HEK293 (cell line): ENCODE measurements at regions not wholly inside any gene's neighbourhood (a gene's known extent, or its start where the extent isn't known, plus 50 kb on each side); places are given as distances from the start of the nearest gene placed in this dataset.

ENCODE experiments used
- CTCF ChIA-PET: fragments of 350-600 bp; formaldehyde crosslinking; extraction: SDS; loops from one replicate; lab custom pipeline; 2021; ENCODE audit warnings: antibody characterized with exemption; lab: Yijun Ruan, JAX
- POLR2A ChIA-PET: fragments of 300-600 bp; formaldehyde crosslinking; extraction: SDS; loops from one replicate; lab custom pipeline; 2020; ENCODE audit warnings: antibody characterized with exemption, inconsistent platforms; lab: Yijun Ruan, JAX
- H3K27ac ChIP-seq: fragments of 200-500 bp; sonication (Bioruptor generic); 2 replicates; pipeline ENCODE4 v1.5.1; 2014; ENCODE audit warnings: low read depth, low read length, control low read depth, inconsistent platforms; ENCODE audit errors: extremely low read depth
- H3K36me3 ChIP-seq, 2 experiments: fragments of 200-500 bp in 1 of 2; sonication (Bioruptor generic) in 1 of 2; 1 replicate in 1 of 2; 2 replicates in 1 of 2; pipeline ENCODE4 v1.5.1; 2014 to 2017; ENCODE audit warnings: inconsistent platforms in 2 of 2, low read length in 2 of 2; ENCODE audit not compliant: control insufficient read depth in 2 of 2, insufficient read depth in 1 of 2
- H3K4me1 ChIP-seq: fragments of 200-500 bp; sonication (Bioruptor generic); 2 replicates; pipeline ENCODE4 v1.5.1; 2014; ENCODE audit warnings: mild to moderate bottlenecking, low read length, inconsistent platforms; ENCODE audit not compliant: control insufficient read depth, insufficient read depth
- H3K4me3 ChIP-seq: 2 replicates; pipeline ENCODE4 v1.5.1; 2011; ENCODE audit warnings: low read depth, mild to moderate bottlenecking, control low read depth, low read length, moderate library complexity
- H3K9me3 ChIP-seq: fragments of 200-500 bp; sonication (Bioruptor generic); 2 replicates; pipeline ENCODE4 v1.5.1; 2014; ENCODE audit warnings: low read depth, low read length, inconsistent platforms; ENCODE audit not compliant: control insufficient read depth, insufficient read depth
- FEZF1 ChIP-seq: fragments of 450-650 bp; formaldehyde crosslinking; IDR thresholded peaks from 2 replicates; pipeline ENCODE4 v1.5.1; 2016; ENCODE audit warnings: missing biosample characterization, missing genetic modification characterization
- GLIS2 ChIP-seq: fragments of 450-650 bp; formaldehyde crosslinking; IDR thresholded peaks from 2 replicates; pipeline ENCODE4 v1.5.1; 2016; ENCODE audit warnings: missing biosample characterization, missing genetic modification characterization
- KLF1 ChIP-seq: fragments of 450-650 bp; formaldehyde crosslinking; IDR thresholded peaks from 2 replicates; pipeline ENCODE4 v1.5.1; 2016; ENCODE audit warnings: missing biosample characterization, missing genetic modification characterization
- SCRT1 ChIP-seq: fragments of 450-650 bp; formaldehyde crosslinking; IDR thresholded peaks from 2 replicates; pipeline ENCODE4 v1.5.1; 2016; ENCODE audit warnings: missing biosample characterization, missing genetic modification characterization, borderline replicate concordance
- SP2 ChIP-seq: fragments of 450-650 bp; formaldehyde crosslinking; IDR thresholded peaks from 2 replicates; pipeline ENCODE4 v1.5.1; 2016; ENCODE audit warnings: missing biosample characterization, missing genetic modification characterization
- YY1 ChIP-seq: fragments of 450-650 bp; formaldehyde crosslinking; IDR thresholded peaks from 2 replicates; pipeline ENCODE4 v1.5.1; 2018; ENCODE audit warnings: missing biosample characterization, missing genetic modification characterization
- YY2 ChIP-seq: fragments of 450-650 bp; formaldehyde crosslinking; IDR thresholded peaks from 2 replicates; pipeline ENCODE4 v1.5.1; 2016; ENCODE audit warnings: missing biosample characterization, missing genetic modification characterization
- ZFHX2 ChIP-seq: fragments of 450-650 bp; formaldehyde crosslinking; conservative IDR thresholded peaks from 2 replicates; pipeline ENCODE4 v1.5.1; 2016; ENCODE audit warnings: missing biosample characterization, missing genetic modification characterization
- ZFP41 ChIP-seq: fragments of 450-650 bp; formaldehyde crosslinking; IDR thresholded peaks from 2 replicates; pipeline ENCODE4 v1.5.1; 2016; ENCODE audit warnings: missing biosample characterization, missing genetic modification characterization, borderline replicate concordance
- ZIC2 ChIP-seq: fragments of 450-650 bp; formaldehyde crosslinking; IDR thresholded peaks from 2 replicates; pipeline ENCODE4 v1.5.1; 2016; ENCODE audit warnings: missing biosample characterization, missing genetic modification characterization
- ZNF10 ChIP-seq: fragments of 450-650 bp; formaldehyde crosslinking; IDR thresholded peaks from 2 replicates; pipeline ENCODE4 v1.5.1; 2017; ENCODE audit warnings: missing biosample characterization, missing genetic modification characterization
- ZNF146 ChIP-seq: fragments of 450-650 bp; formaldehyde crosslinking; IDR thresholded peaks from 2 replicates; pipeline ENCODE4 v1.5.1; 2016; ENCODE audit warnings: missing biosample characterization, missing genetic modification characterization
- ZNF157 ChIP-seq: fragments of 450-650 bp; formaldehyde crosslinking; IDR thresholded peaks from 2 replicates; pipeline ENCODE4 v1.5.1; 2016; ENCODE audit warnings: missing biosample characterization, missing genetic modification characterization
- ZNF169 ChIP-seq: fragments of 450-650 bp; formaldehyde crosslinking; IDR thresholded peaks from 2 replicates; pipeline ENCODE4 v1.5.1; 2016; ENCODE audit warnings: missing biosample characterization, missing genetic modification characterization
- ZNF239 ChIP-seq: fragments of 450-650 bp; formaldehyde crosslinking; IDR thresholded peaks from 2 replicates; pipeline ENCODE4 v1.5.1; 2016; ENCODE audit warnings: missing biosample characterization, missing genetic modification characterization
- ZNF274 ChIP-seq, 2 experiments: fragments of 200-500 bp in 1 of 2; fragments of 450-650 bp in 1 of 2; sonication (Bioruptor generic) in 1 of 2; formaldehyde crosslinking in 1 of 2; IDR thresholded peaks; 2 replicates each; pipeline versions ENCODE4 v1.5.1 to v1.6.1; 2014 to 2016; ENCODE audit warnings: borderline replicate concordance in 1 of 2, inconsistent platforms in 1 of 2, low read length in 1 of 2, missing biosample characterization in 1 of 2, missing genetic modification characterization in 1 of 2
- ZNF350 ChIP-seq: fragments of 450-650 bp; formaldehyde crosslinking; IDR thresholded peaks from 2 replicates; pipeline ENCODE4 v1.5.0; 2017; ENCODE audit warnings: missing biosample characterization, mild to moderate bottlenecking, missing genetic modification characterization
- ZNF530 ChIP-seq: fragments of 450-650 bp; formaldehyde crosslinking; IDR thresholded peaks from 2 replicates; pipeline ENCODE4 v1.5.1; 2016; ENCODE audit warnings: low read depth, missing biosample characterization, missing genetic modification characterization
- ZNF555 ChIP-seq: fragments of 450-650 bp; formaldehyde crosslinking; conservative IDR thresholded peaks from 2 replicates; pipeline ENCODE4 v1.5.1; 2017; ENCODE audit warnings: missing biosample characterization, mild to moderate bottlenecking, missing genetic modification characterization, inconsistent platforms
- ZNF747 ChIP-seq: fragments of 450-650 bp; formaldehyde crosslinking; IDR thresholded peaks from 2 replicates; pipeline ENCODE4 v1.5.1; 2016; ENCODE audit warnings: missing biosample characterization, missing genetic modification characterization
- TF ChIP-seq, protein P1 (sequence below): fragments of 450-650 bp; formaldehyde crosslinking; IDR thresholded peaks from 2 replicates; pipeline ENCODE4 v1.5.1; 2016; ENCODE audit warnings: missing biosample characterization, missing genetic modification characterization
- TF ChIP-seq, protein P2 (sequence below): fragments of 450-650 bp; formaldehyde crosslinking; IDR thresholded peaks from 2 replicates; pipeline ENCODE4 v1.5.1; 2016; ENCODE audit warnings: missing biosample characterization, missing genetic modification characterization, borderline replicate concordance
- TF ChIP-seq, protein P3 (sequence below): fragments of 450-650 bp; formaldehyde crosslinking; IDR thresholded peaks from 2 replicates; pipeline ENCODE4 v1.5.1; 2016; ENCODE audit warnings: missing biosample characterization, missing genetic modification characterization, low read depth
- TF ChIP-seq, protein P4 (sequence below): fragments of 450-650 bp; formaldehyde crosslinking; IDR thresholded peaks from 2 replicates; pipeline ENCODE4 v1.5.1; 2017; ENCODE audit warnings: missing biosample characterization, missing genetic modification characterization
- TF ChIP-seq, protein P5 (sequence below): fragments of 450-650 bp; IDR thresholded peaks from 2 replicates; pipeline ENCODE4 v1.5.1; 2018; ENCODE audit warnings: missing biosample characterization, missing genetic modification characterization
- TF ChIP-seq, protein P6 (sequence below): fragments of 450-650 bp; formaldehyde crosslinking; IDR thresholded peaks from 2 replicates; pipeline ENCODE4 v1.5.1; 2016; ENCODE audit warnings: missing biosample characterization, missing genetic modification characterization

DNA sequence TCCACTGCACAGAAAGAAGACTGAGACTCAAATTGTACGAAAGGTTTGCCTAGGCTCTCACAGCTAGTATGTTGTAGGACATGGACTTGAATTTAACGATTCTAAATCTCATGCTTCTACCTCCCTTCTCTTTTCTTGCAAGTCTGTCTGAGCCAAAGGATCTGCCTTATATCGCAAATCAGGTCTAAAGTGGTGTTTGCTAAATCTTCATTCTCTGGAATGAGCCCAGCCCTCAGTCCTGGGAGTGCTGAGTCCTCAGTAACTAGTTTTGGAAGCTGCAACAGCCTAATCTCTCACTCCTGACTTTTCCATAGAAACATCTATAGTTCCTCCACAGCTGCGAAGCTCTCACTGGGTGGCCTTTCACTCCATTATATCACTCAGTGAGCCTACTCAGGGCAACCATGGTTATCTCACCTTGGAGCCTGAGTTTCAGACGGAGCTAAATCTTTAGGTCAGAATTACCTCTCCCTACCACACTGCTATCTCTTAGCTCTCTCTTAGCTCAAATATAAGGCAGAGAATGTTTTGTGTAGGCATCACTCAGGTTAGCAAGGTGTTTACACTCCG is 575.5 kb upstream of the C16orf82 start (continued):
- TF ChIP-seq ZNF747 (tag by site-specific recombination) (no peak), YY2 (tag by site-specific recombination) (no peak), ZIC2 (tag by site-specific recombination) (no peak)

DNA sequence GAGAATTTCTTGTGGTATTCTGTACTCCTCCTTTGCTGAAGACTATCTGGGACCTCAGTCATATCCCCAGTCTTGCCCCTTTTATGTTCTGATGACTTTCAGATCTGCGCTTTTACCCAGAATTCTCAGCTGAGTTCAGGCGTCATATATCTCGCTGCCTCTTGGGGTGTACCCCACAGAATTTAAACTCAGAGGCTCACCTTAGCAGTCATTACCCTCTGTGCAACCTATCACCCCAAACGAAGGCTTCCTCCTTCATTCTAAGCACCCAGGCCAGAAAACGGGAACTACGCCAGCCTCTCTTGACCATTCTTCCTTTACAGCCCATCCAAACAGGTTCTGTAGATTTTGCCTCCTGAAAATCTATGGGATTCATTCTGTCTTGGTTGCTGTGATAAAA is 574.8 kb upstream of the C16orf82 start:
- CTCF ChIA-PET: interaction anchor here (0.6 kb wide), 1 partner anchor 621 kb away, joined by 3 read pairs; no protein-coding TSS in a partner anchor
- no peak overlapping the region for H3K27ac ChIP-seq

DNA sequence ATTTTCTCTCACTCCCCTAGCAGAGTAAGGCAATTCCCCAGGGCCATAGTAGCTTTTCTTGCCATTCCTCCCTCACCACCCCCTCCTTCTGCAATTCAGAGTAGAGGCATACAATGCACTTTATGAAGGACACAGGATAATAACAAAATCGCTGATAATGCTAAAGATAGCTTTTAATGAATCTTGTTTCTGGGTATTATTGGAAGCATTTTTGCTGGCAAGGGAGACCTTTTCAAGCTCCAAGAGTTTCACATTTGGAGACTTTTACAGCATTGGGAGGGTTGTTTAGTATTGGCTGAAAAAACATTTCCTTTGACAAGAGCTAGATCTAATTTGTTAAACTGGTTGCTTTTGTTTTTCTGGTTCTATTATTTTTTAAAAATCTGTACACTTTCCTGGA is 573.0 kb upstream of the C16orf82 start:
- CTCF ChIA-PET: no interaction called here
- TF ChIP-seq, protein P1, sequence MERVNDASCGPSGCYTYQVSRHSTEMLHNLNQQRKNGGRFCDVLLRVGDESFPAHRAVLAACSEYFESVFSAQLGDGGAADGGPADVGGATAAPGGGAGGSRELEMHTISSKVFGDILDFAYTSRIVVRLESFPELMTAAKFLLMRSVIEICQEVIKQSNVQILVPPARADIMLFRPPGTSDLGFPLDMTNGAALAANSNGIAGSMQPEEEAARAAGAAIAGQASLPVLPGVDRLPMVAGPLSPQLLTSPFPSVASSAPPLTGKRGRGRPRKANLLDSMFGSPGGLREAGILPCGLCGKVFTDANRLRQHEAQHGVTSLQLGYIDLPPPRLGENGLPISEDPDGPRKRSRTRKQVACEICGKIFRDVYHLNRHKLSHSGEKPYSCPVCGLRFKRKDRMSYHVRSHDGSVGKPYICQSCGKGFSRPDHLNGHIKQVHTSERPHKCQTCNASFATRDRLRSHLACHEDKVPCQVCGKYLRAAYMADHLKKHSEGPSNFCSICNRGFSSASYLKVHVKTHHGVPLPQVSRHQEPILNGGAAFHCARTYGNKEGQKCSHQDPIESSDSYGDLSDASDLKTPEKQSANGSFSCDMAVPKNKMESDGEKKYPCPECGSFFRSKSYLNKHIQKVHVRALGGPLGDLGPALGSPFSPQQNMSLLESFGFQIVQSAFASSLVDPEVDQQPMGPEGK (tag by site-specific recombination): no peak
- TF ChIP-seq, protein P2, sequence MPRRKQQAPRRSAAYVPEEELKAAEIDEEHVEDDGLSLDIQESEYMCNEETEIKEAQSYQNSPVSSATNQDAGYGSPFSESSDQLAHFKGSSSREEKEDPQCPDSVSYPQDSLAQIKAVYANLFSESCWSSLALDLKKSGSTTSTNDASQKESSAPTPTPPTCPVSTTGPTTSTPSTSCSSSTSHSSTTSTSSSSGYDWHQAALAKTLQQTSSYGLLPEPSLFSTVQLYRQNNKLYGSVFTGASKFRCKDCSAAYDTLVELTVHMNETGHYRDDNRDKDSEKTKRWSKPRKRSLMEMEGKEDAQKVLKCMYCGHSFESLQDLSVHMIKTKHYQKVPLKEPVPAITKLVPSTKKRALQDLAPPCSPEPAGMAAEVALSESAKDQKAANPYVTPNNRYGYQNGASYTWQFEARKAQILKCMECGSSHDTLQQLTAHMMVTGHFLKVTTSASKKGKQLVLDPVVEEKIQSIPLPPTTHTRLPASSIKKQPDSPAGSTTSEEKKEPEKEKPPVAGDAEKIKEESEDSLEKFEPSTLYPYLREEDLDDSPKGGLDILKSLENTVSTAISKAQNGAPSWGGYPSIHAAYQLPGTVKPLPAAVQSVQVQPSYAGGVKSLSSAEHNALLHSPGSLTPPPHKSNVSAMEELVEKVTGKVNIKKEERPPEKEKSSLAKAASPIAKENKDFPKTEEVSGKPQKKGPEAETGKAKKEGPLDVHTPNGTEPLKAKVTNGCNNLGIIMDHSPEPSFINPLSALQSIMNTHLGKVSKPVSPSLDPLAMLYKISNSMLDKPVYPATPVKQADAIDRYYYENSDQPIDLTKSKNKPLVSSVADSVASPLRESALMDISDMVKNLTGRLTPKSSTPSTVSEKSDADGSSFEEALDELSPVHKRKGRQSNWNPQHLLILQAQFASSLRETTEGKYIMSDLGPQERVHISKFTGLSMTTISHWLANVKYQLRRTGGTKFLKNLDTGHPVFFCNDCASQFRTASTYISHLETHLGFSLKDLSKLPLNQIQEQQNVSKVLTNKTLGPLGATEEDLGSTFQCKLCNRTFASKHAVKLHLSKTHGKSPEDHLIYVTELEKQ (tag by site-specific recombination): no peak
- TF ChIP-seq GLIS2 (tag by site-specific recombination) (no peak), ZNF146 (tag by site-specific recombination) (no peak), ZNF555 (no peak), ZNF239 (no peak), ZNF169 (no peak), ZNF10 (no peak), ZNF157 (tag by site-specific recombination) (no peak), KLF1 (tag by site-specific recombination) (no peak), ZNF350 (no peak), ZNF530 (no peak)
- TF ChIP-seq, protein P3, sequence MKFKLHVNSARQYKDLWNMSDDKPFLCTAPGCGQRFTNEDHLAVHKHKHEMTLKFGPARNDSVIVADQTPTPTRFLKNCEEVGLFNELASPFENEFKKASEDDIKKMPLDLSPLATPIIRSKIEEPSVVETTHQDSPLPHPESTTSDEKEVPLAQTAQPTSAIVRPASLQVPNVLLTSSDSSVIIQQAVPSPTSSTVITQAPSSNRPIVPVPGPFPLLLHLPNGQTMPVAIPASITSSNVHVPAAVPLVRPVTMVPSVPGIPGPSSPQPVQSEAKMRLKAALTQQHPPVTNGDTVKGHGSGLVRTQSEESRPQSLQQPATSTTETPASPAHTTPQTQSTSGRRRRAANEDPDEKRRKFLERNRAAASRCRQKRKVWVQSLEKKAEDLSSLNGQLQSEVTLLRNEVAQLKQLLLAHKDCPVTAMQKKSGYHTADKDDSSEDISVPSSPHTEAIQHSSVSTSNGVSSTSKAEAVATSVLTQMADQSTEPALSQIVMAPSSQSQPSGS: no peak
- TF ChIP-seq, protein P4, sequence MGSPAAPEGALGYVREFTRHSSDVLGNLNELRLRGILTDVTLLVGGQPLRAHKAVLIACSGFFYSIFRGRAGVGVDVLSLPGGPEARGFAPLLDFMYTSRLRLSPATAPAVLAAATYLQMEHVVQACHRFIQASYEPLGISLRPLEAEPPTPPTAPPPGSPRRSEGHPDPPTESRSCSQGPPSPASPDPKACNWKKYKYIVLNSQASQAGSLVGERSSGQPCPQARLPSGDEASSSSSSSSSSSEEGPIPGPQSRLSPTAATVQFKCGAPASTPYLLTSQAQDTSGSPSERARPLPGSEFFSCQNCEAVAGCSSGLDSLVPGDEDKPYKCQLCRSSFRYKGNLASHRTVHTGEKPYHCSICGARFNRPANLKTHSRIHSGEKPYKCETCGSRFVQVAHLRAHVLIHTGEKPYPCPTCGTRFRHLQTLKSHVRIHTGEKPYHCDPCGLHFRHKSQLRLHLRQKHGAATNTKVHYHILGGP (tag by site-specific recombination): no peak
- TF ChIP-seq, protein P5, sequence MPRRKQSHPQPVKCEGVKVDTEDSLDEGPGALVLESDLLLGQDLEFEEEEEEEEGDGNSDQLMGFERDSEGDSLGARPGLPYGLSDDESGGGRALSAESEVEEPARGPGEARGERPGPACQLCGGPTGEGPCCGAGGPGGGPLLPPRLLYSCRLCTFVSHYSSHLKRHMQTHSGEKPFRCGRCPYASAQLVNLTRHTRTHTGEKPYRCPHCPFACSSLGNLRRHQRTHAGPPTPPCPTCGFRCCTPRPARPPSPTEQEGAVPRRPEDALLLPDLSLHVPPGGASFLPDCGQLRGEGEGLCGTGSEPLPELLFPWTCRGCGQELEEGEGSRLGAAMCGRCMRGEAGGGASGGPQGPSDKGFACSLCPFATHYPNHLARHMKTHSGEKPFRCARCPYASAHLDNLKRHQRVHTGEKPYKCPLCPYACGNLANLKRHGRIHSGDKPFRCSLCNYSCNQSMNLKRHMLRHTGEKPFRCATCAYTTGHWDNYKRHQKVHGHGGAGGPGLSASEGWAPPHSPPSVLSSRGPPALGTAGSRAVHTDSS: no peak

More for the DNA sequence above, 574.8 kb upstream of the C16orf82 start:
- H3K4me1 ChIP-seq: no peaks in the 10 kb centered on the region
- H3K36me3 ChIP-seq: no peaks in the 10 kb centered on the region
- H3K9me3 ChIP-seq: no peaks in the 10 kb centered on the region
- POLR2A ChIA-PET: no interaction called here
- TF ChIP-seq, protein P6, sequence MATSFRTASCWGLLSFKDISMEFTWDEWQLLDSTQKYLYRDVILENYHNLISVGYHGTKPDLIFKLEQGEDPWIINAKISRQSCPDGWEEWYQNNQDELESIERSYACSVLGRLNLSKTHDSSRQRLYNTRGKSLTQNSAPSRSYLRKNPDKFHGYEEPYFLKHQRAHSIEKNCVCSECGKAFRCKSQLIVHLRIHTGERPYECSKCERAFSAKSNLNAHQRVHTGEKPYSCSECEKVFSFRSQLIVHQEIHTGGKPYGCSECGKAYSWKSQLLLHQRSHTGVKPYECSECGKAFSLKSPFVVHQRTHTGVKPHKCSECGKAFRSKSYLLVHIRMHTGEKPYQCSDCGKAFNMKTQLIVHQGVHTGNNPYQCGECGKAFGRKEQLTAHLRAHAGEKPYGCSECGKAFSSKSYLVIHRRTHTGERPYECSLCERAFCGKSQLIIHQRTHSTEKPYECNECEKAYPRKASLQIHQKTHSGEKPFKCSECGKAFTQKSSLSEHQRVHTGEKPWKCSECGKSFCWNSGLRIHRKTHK (tag by site-specific recombination): no peak
- TF ChIP-seq FEZF1 (tag by site-specific recombination) (no peak), ZNF274 (IDR thresholded peaks at IDR 0.05; ENCODE audit: low read length) (no peak), ZNF274 (tag by site-specific recombination; IDR thresholded peaks at IDR 0.05; ENCODE audit: borderline replicate concordance) (no peak), SP2 (no peak), ZFHX2 (no peak), SCRT1 (tag by site-specific recombination) (no peak), ZFP41 (tag by site-specific recombination) (no peak), YY1 (no peak)
- no peak overlapping the region for H3K4me3 ChIP-seq

More for the DNA sequence above, 573.0 kb upstream of the C16orf82 start:
- no peaks in the 10 kb centered on the region for H3K4me1 ChIP-seq
- H3K27ac ChIP-seq: no peak overlapping the region
- POLR2A ChIA-PET: no interaction called here
- no peaks in the 10 kb centered on the region for H3K9me3 ChIP-seq
- no peak overlapping the region for H3K4me3 ChIP-seq
- H3K36me3 ChIP-seq: no peaks in the 10 kb centered on the region
